ENCODE measurements at regions not wholly inside any gene's neighbourhood (a gene's known extent, or its start where the extent isn't known, plus 50 kb on each side); places are given as distances from the start of the nearest gene placed in this dataset.

GRCh38 chr2:75775311-75775823 is 64.7 kb upstream of the GCFC2 start:
- no peak overlapping the region for H3K4me3 ChIP-seq (ENCODE audit: low read depth, low read length)
- CTCF ChIA-PET = interaction anchor here (1.1 kb wide), 1 partner anchor 11 kb away, joined by 3 read pairs; no protein-coding TSS in a partner anchor
- no peak for DNase-seq (ENCODE audit: low read depth, low spot score)
- POLR2A ChIA-PET = no interaction called here
- no peak for TF ChIP-seq CTCF (IDR thresholded peaks at IDR 0.05; ENCODE audit: insufficient read depth, low read length, missing control alignments)

- no peak for TF ChIP-seq CTCF (IDR thresholded peaks at IDR 0.05; ENCODE audit: insufficient read depth, low read length, missing control alignments)
- ChIA-PET POLR2A (no interaction called here), CTCF (no interaction called here)
- DNase-seq (ENCODE audit: low read depth, low spot score) = no peak
- no peak overlapping the region for H3K4me3 ChIP-seq (ENCODE audit: low read depth, low read length)
Measured at GRCh38 chr2:75772908-75773630, 62.4 kb upstream of the GCFC2 start.

GRCh38 chr2:75765798-75766197 is 55.1 kb upstream of the GCFC2 start:
- CTCF ChIA-PET = no interaction called here
- no peak for TF ChIP-seq CTCF (IDR thresholded peaks at IDR 0.05; ENCODE audit: insufficient read depth, low read length, missing control alignments)
- H3K4me3 ChIP-seq (ENCODE audit: low read depth, low read length) = no peak overlapping the region
- no peak for DNase-seq (ENCODE audit: low read depth, low spot score)
- POLR2A ChIA-PET = no interaction called here

GRCh38 chr2:75764611-75765010 is 53.9 kb upstream of the GCFC2 start:
- H3K4me3 ChIP-seq (ENCODE audit: low read depth, low read length) = no peak overlapping the region
- TF ChIP-seq CTCF (IDR thresholded peaks at IDR 0.05; ENCODE audit: insufficient read depth, low read length, missing control alignments) = no peak
- CTCF ChIA-PET = no interaction called here
- POLR2A ChIA-PET = no interaction called here
- DNase-seq (ENCODE audit: low read depth, low spot score) = no peak
